Stomach (tissue), 4 donors: ENCODE measurements at regions not wholly inside any gene's neighbourhood (a gene's known extent, or its start where the extent isn't known, plus 50 kb on each side); places are given as distances from the start of the nearest gene placed in this dataset.

Experiments used
- EP300 ChIP-seq: sonication (generic); formaldehyde crosslinking; IDR thresholded peaks from one replicate; pipeline ENCODE4 v1.6.1; 2017; ENCODE audit warnings: antibody characterized with exemption
- POLR2AphosphoS5 ChIP-seq, 3 donors: sonication (generic); formaldehyde crosslinking; IDR thresholded peaks; one replicate each; pipeline ENCODE4 v1.6.1; 2016; ENCODE audit warnings: antibody characterized with exemption in 3 of 3
- TF ChIP-seq, protein P1 (sequence below), 7 experiments: fragments of 450-650 bp in 4 of 7; fragments of 200-600 bp in 3 of 7; sonication (generic) in 3 of 7; IDR thresholded peaks; one replicate each; pipeline ENCODE4 v1.5.1; 2016 to 2019; ENCODE audit warnings: antibody characterized with exemption in 7 of 7, control low read depth in 2 of 7, mild to moderate bottlenecking in 1 of 7

DNA sequence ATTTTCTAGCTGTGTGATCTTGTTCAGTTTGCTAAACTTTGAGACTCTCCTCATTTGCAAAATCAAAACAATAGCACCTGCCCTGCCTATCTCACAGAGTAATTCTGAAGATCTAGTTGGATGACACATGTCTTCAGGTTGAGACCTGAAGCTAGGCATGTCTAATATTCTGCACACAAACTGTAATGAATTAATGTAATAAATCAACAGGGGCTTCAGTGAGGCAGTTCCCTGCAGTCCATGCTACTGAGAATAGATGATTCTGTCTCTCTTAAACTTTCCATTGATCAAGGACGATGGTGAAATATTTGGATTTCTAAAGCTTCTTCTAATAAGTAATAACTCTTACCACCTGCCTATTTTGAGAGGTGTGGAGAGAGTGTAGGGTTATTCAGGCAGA is 268.1 kb upstream of the TMTC4 start:
- TF ChIP-seq EP300 (no peak), POLR2AphosphoS5 (IDR thresholded peaks at IDR 0.05) (no peak)
- TF ChIP-seq, protein P1, sequence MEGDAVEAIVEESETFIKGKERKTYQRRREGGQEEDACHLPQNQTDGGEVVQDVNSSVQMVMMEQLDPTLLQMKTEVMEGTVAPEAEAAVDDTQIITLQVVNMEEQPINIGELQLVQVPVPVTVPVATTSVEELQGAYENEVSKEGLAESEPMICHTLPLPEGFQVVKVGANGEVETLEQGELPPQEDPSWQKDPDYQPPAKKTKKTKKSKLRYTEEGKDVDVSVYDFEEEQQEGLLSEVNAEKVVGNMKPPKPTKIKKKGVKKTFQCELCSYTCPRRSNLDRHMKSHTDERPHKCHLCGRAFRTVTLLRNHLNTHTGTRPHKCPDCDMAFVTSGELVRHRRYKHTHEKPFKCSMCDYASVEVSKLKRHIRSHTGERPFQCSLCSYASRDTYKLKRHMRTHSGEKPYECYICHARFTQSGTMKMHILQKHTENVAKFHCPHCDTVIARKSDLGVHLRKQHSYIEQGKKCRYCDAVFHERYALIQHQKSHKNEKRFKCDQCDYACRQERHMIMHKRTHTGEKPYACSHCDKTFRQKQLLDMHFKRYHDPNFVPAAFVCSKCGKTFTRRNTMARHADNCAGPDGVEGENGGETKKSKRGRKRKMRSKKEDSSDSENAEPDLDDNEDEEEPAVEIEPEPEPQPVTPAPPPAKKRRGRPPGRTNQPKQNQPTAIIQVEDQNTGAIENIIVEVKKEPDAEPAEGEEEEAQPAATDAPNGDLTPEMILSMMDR (IDR thresholded peaks at IDR 0.05): no peak
